Neural cell (in vitro differentiated cells): ENCODE measurements at regions not wholly inside any gene's neighbourhood (a gene's known extent, or its start where the extent isn't known, plus 50 kb on each side); places are given as distances from the start of the nearest gene placed in this dataset.

Experiments
- EP300 ChIP-seq: fragments of 450-650 bp; conservative IDR thresholded peaks from 2 replicates; pipeline ENCODE4 v1.6.1; 2014; ENCODE audit warnings: antibody characterized with exemption, mild to moderate bottlenecking, moderate library complexity; ENCODE audit not compliant: poor library complexity, severe bottlenecking
- EZH2 ChIP-seq: fragments of 200-600, 300-800 bp; shearing (Covaris generic), sonication (generic); IDR thresholded peaks from 2 replicates; pipeline ENCODE4 v1.6.1; 2014; ENCODE audit warnings: antibody characterized with exemption, low read length, borderline replicate concordance, mild to moderate bottlenecking; ENCODE audit not compliant: insufficient read depth, poor library complexity, severe bottlenecking
- MXI1 ChIP-seq: fragments of 450-650 bp; conservative IDR thresholded peaks from 2 replicates; pipeline ENCODE4 v1.6.1; 2014; ENCODE audit warnings: antibody characterized with exemption, mild to moderate bottlenecking; ENCODE audit not compliant: poor library complexity, severe bottlenecking
- POLR2AphosphoS5 ChIP-seq: IDR thresholded peaks from 2 replicates; pipeline ENCODE4 v1.6.1; 2012
- RAD21 ChIP-seq: fragments of 450-650 bp; conservative IDR thresholded peaks from 2 replicates; pipeline ENCODE4 v1.6.1; 2014; ENCODE audit warnings: antibody characterized with exemption, mild to moderate bottlenecking, moderate library complexity
- TAF1 ChIP-seq: IDR thresholded peaks from 2 replicates; pipeline ENCODE4 v1.6.1; 2012; ENCODE audit warnings: low read depth
- TF ChIP-seq, protein P1 (sequence below): fragments of 450-650 bp; IDR thresholded peaks from 2 replicates; pipeline ENCODE4 v1.5.1; 2014; ENCODE audit warnings: antibody characterized with exemption, mild to moderate bottlenecking, moderate library complexity; ENCODE audit not compliant: poor library complexity, severe bottlenecking
- TF ChIP-seq, protein P2 (sequence below): IDR thresholded peaks from 2 replicates; pipeline ENCODE4 v1.6.1; 2012; ENCODE audit warnings: borderline replicate concordance

DNA sequence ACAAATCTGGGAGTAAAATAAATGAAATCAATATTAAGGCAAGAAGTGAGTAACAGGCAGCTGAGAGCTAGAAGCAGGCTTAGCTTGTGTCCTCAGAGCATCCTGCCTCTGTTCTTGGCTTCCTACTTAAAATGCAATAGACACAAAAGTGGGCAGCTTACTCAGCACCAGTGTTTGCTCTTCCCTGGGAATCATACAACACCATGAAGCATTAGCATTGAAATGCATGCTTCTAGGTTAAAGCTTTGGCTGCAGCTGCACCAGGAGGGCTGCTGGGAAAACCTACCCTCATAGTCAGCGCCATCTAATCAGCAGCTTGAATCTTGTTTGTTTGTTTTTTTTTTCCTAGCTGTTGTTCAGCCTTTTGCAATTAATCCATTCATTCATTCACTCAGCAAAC is 104.2 kb upstream of the VWC2 start:
- TF ChIP-seq MXI1 (no peak), RAD21 (no peak), EP300 (no peak), EZH2 (no peak), POLR2AphosphoS5 (no peak), TAF1 (no peak)
- TF ChIP-seq, protein P1, sequence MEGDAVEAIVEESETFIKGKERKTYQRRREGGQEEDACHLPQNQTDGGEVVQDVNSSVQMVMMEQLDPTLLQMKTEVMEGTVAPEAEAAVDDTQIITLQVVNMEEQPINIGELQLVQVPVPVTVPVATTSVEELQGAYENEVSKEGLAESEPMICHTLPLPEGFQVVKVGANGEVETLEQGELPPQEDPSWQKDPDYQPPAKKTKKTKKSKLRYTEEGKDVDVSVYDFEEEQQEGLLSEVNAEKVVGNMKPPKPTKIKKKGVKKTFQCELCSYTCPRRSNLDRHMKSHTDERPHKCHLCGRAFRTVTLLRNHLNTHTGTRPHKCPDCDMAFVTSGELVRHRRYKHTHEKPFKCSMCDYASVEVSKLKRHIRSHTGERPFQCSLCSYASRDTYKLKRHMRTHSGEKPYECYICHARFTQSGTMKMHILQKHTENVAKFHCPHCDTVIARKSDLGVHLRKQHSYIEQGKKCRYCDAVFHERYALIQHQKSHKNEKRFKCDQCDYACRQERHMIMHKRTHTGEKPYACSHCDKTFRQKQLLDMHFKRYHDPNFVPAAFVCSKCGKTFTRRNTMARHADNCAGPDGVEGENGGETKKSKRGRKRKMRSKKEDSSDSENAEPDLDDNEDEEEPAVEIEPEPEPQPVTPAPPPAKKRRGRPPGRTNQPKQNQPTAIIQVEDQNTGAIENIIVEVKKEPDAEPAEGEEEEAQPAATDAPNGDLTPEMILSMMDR = no peak
- TF ChIP-seq, protein P2, sequence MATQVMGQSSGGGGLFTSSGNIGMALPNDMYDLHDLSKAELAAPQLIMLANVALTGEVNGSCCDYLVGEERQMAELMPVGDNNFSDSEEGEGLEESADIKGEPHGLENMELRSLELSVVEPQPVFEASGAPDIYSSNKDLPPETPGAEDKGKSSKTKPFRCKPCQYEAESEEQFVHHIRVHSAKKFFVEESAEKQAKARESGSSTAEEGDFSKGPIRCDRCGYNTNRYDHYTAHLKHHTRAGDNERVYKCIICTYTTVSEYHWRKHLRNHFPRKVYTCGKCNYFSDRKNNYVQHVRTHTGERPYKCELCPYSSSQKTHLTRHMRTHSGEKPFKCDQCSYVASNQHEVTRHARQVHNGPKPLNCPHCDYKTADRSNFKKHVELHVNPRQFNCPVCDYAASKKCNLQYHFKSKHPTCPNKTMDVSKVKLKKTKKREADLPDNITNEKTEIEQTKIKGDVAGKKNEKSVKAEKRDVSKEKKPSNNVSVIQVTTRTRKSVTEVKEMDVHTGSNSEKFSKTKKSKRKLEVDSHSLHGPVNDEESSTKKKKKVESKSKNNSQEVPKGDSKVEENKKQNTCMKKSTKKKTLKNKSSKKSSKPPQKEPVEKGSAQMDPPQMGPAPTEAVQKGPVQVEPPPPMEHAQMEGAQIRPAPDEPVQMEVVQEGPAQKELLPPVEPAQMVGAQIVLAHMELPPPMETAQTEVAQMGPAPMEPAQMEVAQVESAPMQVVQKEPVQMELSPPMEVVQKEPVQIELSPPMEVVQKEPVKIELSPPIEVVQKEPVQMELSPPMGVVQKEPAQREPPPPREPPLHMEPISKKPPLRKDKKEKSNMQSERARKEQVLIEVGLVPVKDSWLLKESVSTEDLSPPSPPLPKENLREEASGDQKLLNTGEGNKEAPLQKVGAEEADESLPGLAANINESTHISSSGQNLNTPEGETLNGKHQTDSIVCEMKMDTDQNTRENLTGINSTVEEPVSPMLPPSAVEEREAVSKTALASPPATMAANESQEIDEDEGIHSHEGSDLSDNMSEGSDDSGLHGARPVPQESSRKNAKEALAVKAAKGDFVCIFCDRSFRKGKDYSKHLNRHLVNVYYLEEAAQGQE = no peak
